ENCODE measurements at regions not wholly inside any gene's neighbourhood (a gene's known extent, or its start where the extent isn't known, plus 50 kb on each side); places are given as distances from the start of the nearest gene placed in this dataset.

- no peak overlapping the region for H3K4me3 Mint-ChIP-seq
- TF ChIP-seq, protein P1, sequence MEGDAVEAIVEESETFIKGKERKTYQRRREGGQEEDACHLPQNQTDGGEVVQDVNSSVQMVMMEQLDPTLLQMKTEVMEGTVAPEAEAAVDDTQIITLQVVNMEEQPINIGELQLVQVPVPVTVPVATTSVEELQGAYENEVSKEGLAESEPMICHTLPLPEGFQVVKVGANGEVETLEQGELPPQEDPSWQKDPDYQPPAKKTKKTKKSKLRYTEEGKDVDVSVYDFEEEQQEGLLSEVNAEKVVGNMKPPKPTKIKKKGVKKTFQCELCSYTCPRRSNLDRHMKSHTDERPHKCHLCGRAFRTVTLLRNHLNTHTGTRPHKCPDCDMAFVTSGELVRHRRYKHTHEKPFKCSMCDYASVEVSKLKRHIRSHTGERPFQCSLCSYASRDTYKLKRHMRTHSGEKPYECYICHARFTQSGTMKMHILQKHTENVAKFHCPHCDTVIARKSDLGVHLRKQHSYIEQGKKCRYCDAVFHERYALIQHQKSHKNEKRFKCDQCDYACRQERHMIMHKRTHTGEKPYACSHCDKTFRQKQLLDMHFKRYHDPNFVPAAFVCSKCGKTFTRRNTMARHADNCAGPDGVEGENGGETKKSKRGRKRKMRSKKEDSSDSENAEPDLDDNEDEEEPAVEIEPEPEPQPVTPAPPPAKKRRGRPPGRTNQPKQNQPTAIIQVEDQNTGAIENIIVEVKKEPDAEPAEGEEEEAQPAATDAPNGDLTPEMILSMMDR (conservative IDR thresholded peaks at IDR 0.05): no peak
- H3K27me3 Mint-ChIP-seq (ENCODE audit: low read depth): no peaks in the 10 kb centered on the region
- peaks cover 22% of the 10 kb centered on the region for H3K4me1 Mint-ChIP-seq
- no peak for DNase-seq (ENCODE audit: low read depth, low spot score)
- no peaks in the 10 kb centered on the region for H3K9me3 Mint-ChIP-seq
- H3K27ac Mint-ChIP-seq (ENCODE audit: unreplicated experiment): no peak overlapping the region
- H3K36me3 Mint-ChIP-seq (ENCODE audit: low read depth): no peaks in the 10 kb centered on the region
These were observed 537.6 kb downstream of the TCERG1L start for GRCh38 chr10:130773941-130774340.

GRCh38 chr10:130774871-130775270, 536.6 kb downstream of the TCERG1L start:
- no peaks in the 10 kb centered on the region for H3K9me3 Mint-ChIP-seq
- no peak overlapping the region for H3K4me3 Mint-ChIP-seq
- no peak for DNase-seq (ENCODE audit: low read depth, low spot score)
- H3K36me3 Mint-ChIP-seq (ENCODE audit: low read depth): no peaks in the 10 kb centered on the region
- no peak overlapping the region for H3K27ac Mint-ChIP-seq (ENCODE audit: unreplicated experiment)
- H3K27me3 Mint-ChIP-seq (ENCODE audit: low read depth): no peaks in the 10 kb centered on the region
- H3K4me1 Mint-ChIP-seq: peaks cover 22% of the 10 kb centered on the region
- TF ChIP-seq, protein P1 (conservative IDR thresholded peaks at IDR 0.05): no peak

- Mint-ChIP-seq H3K9me3 (no peaks in the 10 kb centered on the region), H3K4me1 (peaks cover 22% of the 10 kb centered on the region), H3K4me3 (no peak overlapping the region), H3K27ac (ENCODE audit: unreplicated experiment) (no peak overlapping the region), H3K36me3 (ENCODE audit: low read depth) (no peaks in the 10 kb centered on the region), H3K27me3 (ENCODE audit: low read depth) (no peaks in the 10 kb centered on the region)
- TF ChIP-seq, protein P1 (conservative IDR thresholded peaks at IDR 0.05): no peak
- DNase-seq (ENCODE audit: low read depth, low spot score): no peak
These were observed 536.2 kb downstream of the TCERG1L start for GRCh38 chr10:130775311-130775710.

DNA sequence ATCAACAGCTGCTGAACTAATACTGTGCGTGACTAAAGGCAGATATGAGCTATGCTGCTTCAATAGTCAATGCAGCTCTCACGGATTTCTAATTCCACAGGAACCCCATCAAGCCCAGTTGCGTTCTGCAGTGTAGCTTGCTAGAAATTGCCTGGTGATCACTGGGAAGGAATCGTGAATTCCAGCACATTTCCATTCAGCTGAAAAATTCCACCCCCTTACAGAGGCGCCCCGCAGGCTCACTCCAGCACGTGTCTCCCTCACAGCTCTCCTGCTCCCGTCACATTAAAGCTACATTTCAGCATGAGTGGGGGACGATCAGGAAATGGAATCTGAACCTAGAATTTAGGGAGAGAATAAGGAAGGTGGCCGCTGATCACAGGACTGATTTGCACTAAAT, 534.8 kb downstream of the TCERG1L start:
- Mint-ChIP-seq H3K27me3 (ENCODE audit: low read depth) (no peaks in the 10 kb centered on the region), H3K4me1 (peaks cover 18% of the 10 kb centered on the region), H3K9me3 (no peaks in the 10 kb centered on the region), H3K27ac (ENCODE audit: unreplicated experiment) (no peak overlapping the region), H3K36me3 (ENCODE audit: low read depth) (no peaks in the 10 kb centered on the region), H3K4me3 (no peak overlapping the region)
- TF ChIP-seq, protein P1 (conservative IDR thresholded peaks at IDR 0.05): no peak
- DNase-seq (ENCODE audit: low read depth, low spot score): no peak

DNA sequence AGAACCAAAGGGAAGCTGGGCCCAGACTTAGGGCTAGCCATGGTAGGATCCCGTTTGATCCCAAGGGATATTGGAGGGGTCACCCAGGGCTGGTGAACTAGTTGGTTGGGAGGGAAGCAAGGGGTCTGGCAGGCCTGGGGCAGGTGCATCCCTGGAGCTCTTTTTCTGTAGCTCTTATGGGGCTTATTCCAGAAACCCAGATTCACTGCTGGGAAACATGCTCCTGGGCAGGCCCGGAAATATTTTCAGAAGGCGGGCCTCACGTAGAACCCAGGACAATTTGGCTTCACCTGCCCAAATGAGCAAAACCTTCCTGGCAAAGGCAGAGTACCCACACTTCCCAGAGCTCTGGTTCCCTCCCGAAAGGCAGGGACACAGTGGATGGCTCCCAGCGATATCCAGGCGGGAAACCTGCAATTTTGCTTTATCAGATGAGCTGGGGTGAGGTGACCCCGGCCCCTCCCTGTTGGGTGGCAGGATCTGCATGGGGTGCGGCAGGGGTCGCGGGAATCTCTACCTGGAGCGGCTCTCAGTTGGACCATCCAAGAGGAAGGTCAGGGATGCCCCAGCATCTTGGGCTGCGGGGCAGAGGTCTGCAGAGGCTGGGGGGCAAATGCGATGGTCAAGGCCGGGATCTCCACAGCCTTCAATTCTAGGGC, 533.9 kb downstream of the TCERG1L start:
- no peak for DNase-seq (ENCODE audit: low read depth, low spot score)
- H3K27ac Mint-ChIP-seq (ENCODE audit: unreplicated experiment): no peak overlapping the region
- peaks cover 17% of the 10 kb centered on the region for H3K4me1 Mint-ChIP-seq
- H3K9me3 Mint-ChIP-seq: no peaks in the 10 kb centered on the region
- no peak overlapping the region for H3K4me3 Mint-ChIP-seq
- H3K36me3 Mint-ChIP-seq (ENCODE audit: low read depth): no peaks in the 10 kb centered on the region
- TF ChIP-seq, protein P1 (conservative IDR thresholded peaks at IDR 0.05): no peak
- no peaks in the 10 kb centered on the region for H3K27me3 Mint-ChIP-seq (ENCODE audit: low read depth)

Data from neural crest cell (in vitro differentiated cells).